IPS-15b (cell line): ENCODE measurements at regions not wholly inside any gene's neighbourhood (a gene's known extent, or its start where the extent isn't known, plus 50 kb on each side); places are given as distances from the start of the nearest gene placed in this dataset.

Source experiments
- H3K27me3 ChIP-seq: one replicate; pipeline ENCODE4 v1.6.1; 2013; ENCODE audit warnings: low read length; ENCODE audit not compliant: control insufficient read depth, insufficient read depth
- H3K36me3 ChIP-seq: one replicate; pipeline ENCODE4 v1.6.1; 2013; ENCODE audit warnings: low read length; ENCODE audit not compliant: control insufficient read depth, insufficient read depth
- H3K4me1 ChIP-seq: one replicate; pipeline ENCODE4 v1.6.1; 2013; ENCODE audit warnings: mild to moderate bottlenecking, low read length; ENCODE audit not compliant: control insufficient read depth, insufficient read depth
- H3K4me3 ChIP-seq: one replicate; pipeline ENCODE4 v1.5.1; 2013; ENCODE audit warnings: low read depth, low read length
- H3K9ac ChIP-seq: one replicate; pipeline ENCODE4 v1.6.1; 2013; ENCODE audit warnings: low read depth, mild to moderate bottlenecking, low read length
- H3K9me3 ChIP-seq: one replicate; pipeline ENCODE4 v1.6.1; 2013; ENCODE audit warnings: mild to moderate bottlenecking, low read length; ENCODE audit not compliant: control insufficient read depth, insufficient read depth

DNA sequence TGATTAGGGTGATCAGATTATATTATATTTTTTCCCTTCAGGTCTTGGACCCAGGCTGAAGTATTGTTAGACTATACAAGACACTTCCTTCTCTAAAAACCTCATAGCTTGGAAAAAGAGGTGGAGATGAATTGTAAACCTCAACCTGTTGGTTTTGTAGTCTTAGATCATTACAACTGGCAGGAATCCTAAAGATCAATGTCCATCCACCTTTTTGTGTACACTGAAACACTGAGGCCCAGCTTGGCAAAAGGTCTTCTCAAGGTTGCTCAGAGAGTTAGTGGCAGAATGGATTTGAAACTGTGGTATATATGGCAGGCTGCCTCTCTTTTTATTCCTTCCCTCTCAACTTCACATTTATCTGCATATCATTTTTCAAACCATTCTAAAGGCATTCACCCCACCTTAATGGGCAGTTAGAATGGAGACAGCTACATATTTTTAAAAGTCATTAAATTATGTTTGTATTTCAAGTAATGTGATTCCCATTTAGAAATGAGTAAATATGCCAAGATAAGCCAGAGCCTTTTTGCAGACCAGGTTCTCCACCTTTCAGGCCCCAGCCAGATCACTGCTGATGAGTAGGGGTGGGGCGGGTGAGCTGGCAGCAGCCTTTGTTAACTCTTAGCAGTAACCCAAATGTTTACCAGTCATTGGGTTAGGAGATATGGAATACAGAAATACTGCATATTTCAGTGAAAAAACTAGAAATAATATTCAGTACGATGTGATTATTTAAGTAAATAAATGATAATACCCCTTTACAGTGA is 243.2 kb upstream of the F9 start:
- Histone ChIP-seq H3K4me1 (no peaks in the 10 kb centered on the region), H3K9ac (no peak overlapping the region), H3K27me3 (no peaks in the 10 kb centered on the region), H3K36me3 (peaks cover 2% of the 10 kb centered on the region), H3K9me3 (no peaks in the 10 kb centered on the region), H3K4me3 (no peak overlapping the region)

DNA sequence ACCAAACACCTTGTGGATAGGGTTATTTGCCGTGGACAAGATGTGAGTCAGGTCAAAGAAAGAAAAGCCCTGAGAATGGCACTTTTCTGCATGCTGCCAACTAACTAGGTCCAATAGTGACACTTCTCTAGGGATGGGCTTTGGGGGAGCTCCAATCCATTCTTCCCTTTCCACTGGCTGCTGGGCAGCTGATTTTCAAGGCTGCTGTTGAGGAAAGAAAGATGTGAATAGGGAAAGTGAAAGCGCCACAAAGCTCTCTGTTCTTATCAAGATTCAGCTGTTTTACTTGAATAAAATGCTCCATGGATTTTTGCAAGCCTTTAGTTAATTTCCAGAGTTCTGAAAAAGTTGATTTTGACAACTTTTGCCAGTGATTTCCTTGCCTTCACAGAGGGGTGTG is 244.2 kb upstream of the F9 start:
- Histone ChIP-seq H3K4me1 (no peaks in the 10 kb centered on the region), H3K36me3 (peaks cover 2% of the 10 kb centered on the region), H3K4me3 (no peak overlapping the region), H3K9ac (no peak overlapping the region), H3K27me3 (no peaks in the 10 kb centered on the region), H3K9me3 (no peaks in the 10 kb centered on the region)

DNA sequence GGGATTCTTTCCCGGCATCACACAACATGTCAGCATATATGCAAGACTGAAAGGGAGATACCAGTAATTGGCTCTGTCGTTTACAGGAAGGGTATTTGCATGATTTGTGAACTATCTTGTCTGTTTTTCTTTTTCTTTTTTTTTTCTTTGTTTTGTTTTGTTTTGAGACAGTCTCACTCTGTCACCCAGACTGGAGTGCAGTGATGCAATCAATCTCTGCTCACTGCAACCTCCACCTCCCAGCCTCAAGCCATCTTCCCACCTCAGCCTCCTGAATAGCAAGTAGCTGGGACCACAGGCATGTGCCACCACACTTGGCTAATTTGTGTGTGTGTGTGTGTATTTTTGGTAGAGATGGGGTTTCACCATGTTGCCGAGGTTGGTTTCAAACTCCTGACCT is 262.7 kb upstream of the F9 start:
- Histone ChIP-seq H3K9me3 (no peaks in the 10 kb centered on the region), H3K36me3 (no peaks in the 10 kb centered on the region), H3K4me3 (no peak overlapping the region), H3K9ac (no peak overlapping the region), H3K27me3 (no peaks in the 10 kb centered on the region), H3K4me1 (no peaks in the 10 kb centered on the region)

DNA sequence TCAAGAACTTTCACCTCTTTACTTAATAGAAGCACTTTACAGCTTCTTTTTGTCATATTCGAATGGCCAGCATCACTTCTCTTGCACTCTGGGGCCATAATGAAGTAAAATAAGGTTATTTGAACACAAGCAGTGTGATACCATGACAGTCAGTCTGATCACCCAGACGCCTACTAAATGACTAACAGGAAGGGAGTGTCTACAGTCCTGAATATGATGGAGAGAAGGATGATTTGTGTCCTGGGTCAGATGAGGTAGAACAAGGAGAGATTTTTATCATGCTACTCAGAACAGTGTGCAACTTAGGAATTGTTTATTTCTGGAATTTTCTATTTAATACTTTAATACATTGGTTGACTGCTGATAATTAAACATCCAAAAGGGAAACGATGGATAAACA is 284.2 kb upstream of the F9 start:
- Histone ChIP-seq H3K36me3 (no peaks in the 10 kb centered on the region), H3K27me3 (no peaks in the 10 kb centered on the region), H3K4me3 (no peak overlapping the region), H3K4me1 (no peaks in the 10 kb centered on the region), H3K9ac (no peak overlapping the region), H3K9me3 (no peaks in the 10 kb centered on the region)

DNA sequence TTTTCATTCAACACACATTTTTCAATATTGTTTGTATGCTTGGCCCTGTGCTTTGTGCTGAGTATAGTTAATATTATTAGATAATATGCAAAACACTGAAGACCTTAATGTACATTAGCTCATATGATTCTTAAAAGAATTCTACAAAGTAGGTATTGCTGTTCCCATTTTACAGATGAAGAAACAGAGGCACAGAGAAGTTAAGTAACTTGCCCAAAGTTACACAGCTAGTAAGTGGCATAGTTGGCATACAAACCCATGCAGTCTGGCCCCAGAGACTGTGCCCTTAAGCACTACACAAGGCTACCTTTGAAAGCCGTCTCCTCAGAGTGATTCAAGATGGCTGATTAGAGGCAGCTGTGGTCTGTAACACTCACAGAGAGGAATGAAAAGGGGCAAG is 293.4 kb upstream of the F9 start:
- Histone ChIP-seq H3K36me3 (no peaks in the 10 kb centered on the region), H3K4me3 (no peak overlapping the region), H3K27me3 (no peaks in the 10 kb centered on the region), H3K9ac (no peak overlapping the region), H3K9me3 (no peaks in the 10 kb centered on the region), H3K4me1 (no peaks in the 10 kb centered on the region)

GRCh38 chrX:139234898-139235297 is 295.6 kb upstream of the F9 start:
- Histone ChIP-seq H3K36me3 (no peaks in the 10 kb centered on the region), H3K4me1 (no peaks in the 10 kb centered on the region)

GRCh38 chrX:139224953-139225665 is 305.4 kb upstream of the F9 start:
- peak overlapping the region; percentile 12 for H3K4me3 ChIP-seq
- H3K9ac ChIP-seq, result no peak overlapping the region
- peaks cover 20% of the 10 kb centered on the region for H3K4me1 ChIP-seq
- no peaks in the 10 kb centered on the region for H3K36me3 ChIP-seq
- H3K9me3 ChIP-seq, result no peaks in the 10 kb centered on the region
- peaks cover 30% of the 10 kb centered on the region for H3K27me3 ChIP-seq

More at GRCh38 chrX:139234898-139235297, 295.6 kb upstream of the F9 start:
- no peak overlapping the region for H3K4me3 ChIP-seq
- H3K9me3 ChIP-seq, result no peaks in the 10 kb centered on the region
- H3K9ac ChIP-seq, result no peak overlapping the region
- H3K27me3 ChIP-seq, result no peaks in the 10 kb centered on the region

GRCh38 chrX:139222511-139223200 is 307.9 kb upstream of the F9 start:
- no peaks in the 10 kb centered on the region for H3K9me3 ChIP-seq
- no peak overlapping the region for H3K9ac ChIP-seq
- H3K4me1 ChIP-seq, result peaks cover 20% of the 10 kb centered on the region
- peaks cover 29% of the 10 kb centered on the region for H3K27me3 ChIP-seq
- no peak overlapping the region for H3K4me3 ChIP-seq
- no peaks in the 10 kb centered on the region for H3K36me3 ChIP-seq

DNA sequence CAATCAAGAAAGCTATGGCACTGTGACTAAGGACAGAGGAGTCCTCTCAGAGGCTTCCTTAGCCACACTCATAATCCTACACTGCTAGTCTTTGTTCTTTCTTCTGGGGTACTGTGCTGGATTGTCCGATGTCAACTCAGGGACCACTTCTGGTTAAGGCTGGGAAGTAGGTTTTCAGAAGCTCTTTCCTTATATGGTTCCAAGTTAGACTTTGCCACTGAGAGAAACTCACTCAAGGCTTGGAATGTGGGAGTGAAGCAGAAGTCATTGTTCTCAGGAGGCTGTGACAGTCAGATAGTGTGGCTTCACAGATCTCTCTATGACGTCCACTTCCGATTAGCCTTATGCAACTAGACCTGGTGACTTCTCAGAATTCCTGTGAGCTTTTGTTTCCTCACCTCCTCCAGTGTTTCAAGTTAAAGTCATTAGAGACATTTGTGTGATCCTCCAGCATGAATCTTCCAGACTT is 317.3 kb upstream of the F9 start:
- Histone ChIP-seq H3K27me3 (peaks cover 46% of the 10 kb centered on the region), H3K4me3 (no peak overlapping the region), H3K36me3 (no peaks in the 10 kb centered on the region), H3K4me1 (peaks cover 8% of the 10 kb centered on the region), H3K9ac (no peak overlapping the region), H3K9me3 (no peaks in the 10 kb centered on the region)

DNA sequence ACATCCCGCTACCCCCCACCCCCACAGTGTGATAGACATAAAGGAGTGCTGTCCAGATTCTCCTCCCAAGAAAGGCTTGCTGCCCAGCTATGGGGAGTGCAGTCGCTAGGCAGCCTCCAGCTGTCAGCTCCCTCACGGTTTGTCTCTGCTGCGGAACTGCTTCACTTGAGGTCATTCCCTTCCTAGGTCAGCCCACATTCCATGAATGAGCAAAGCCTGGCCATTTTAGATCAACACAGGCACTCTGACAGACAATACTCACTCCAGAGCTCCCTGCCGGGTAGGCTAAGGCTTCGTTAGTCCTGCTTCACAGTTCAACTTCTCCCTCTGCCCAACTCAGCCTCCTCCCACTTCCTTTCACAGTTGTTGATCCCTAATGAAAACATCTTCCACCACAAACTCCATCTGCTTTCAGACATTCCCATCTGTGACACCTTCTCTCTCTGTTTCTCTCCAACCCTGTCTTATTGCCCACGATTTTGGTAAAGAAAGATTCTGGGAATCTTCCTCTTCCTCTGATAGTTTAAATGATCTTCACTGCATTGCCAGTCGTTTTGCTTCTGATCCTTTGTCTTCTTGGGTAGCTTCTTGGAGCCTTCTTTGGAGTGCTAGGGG is 318.9 kb upstream of the F9 start:
- H3K9ac ChIP-seq, result no peak overlapping the region

GRCh38 chrX:139209342-139209741 is 321.2 kb upstream of the F9 start:
- Histone ChIP-seq H3K9me3 (no peaks in the 10 kb centered on the region), H3K4me1 (peaks cover 11% of the 10 kb centered on the region), H3K4me3 (no peak overlapping the region), H3K27me3 (peaks cover 72% of the 10 kb centered on the region), H3K9ac (no peak overlapping the region), H3K36me3 (no peaks in the 10 kb centered on the region)

More for the DNA sequence above, 318.9 kb upstream of the F9 start:
- H3K4me3 ChIP-seq, result peak overlapping the region; percentile 3
- peaks cover 8% of the 10 kb centered on the region for H3K4me1 ChIP-seq
- H3K9me3 ChIP-seq, result no peaks in the 10 kb centered on the region
- H3K36me3 ChIP-seq, result no peaks in the 10 kb centered on the region
- H3K27me3 ChIP-seq, result peaks cover 62% of the 10 kb centered on the region
